C1 segment of cervical spinal cord (tissue), 14 donors: ENCODE measurements at regions not wholly inside any gene's neighbourhood (a gene's known extent, or its start where the extent isn't known, plus 50 kb on each side); places are given as distances from the start of the nearest gene placed in this dataset.
A peak's percentile ranks its signal among the peaks of the same experiment; 100 is the strongest.
"Not testable (repeated sequence)": the region's sequence is repeated elsewhere in the genome, so short reads cannot be mapped to it uniquely, and the experiment has no call there.

Experiments
- DNase-seq, 14 donors: peaks; one replicate each; lab custom pipeline; 2025; lab: John Stamatoyannopoulos, UW

DNA sequence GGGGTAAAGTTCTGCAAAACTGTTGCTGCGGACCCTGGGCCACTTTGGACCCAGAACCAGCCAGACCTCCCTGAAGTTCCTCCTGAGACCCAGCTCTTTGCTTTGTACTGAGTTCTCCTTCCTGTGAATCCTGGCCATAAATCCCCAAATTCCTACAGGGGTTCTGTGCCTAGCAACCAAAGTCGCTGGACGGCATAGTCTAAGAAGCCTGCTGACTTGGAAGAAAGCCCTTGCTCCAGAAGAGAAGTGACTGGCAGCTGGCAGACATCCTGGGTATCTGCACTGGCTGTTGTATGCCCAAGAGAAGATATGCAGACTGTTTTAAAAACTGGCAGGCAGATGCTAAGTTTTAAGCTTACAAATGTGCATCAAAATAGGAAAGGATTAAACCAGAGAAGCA lies 99.9 kb upstream of the SLC24A4 start:
- DNase-seq, result peak in 7 of 14 donors; percentile 3 to 50 (median 20)

DNA sequence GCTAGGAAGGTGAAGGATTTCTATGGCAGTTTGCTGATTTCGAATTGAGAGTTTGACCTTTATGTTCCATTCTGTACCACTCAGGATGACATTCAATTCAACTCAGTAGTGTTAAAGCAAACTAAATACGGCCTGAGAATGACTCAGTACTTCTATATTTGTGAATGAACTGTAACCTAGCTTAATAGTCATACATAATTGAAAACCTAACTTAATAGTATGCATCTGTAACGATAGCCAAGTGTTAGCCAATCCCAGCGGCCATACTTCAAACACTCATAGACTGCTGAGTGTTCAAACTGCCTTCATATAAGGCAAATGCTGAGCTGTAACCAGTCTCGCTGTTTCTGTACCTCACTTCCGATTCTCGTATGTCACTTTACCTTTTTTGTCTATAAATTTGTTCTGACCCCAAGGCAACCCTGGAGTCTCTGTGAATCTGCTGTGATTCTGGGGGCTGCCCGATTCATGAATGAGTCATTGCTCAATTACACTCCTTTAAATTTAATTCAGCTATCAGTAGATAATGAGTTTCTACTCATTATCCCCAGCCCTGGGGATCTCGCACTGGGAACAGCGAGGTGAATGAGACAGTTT lies 98.5 kb upstream of the SLC24A4 start:
- no peak for DNase-seq

DNA sequence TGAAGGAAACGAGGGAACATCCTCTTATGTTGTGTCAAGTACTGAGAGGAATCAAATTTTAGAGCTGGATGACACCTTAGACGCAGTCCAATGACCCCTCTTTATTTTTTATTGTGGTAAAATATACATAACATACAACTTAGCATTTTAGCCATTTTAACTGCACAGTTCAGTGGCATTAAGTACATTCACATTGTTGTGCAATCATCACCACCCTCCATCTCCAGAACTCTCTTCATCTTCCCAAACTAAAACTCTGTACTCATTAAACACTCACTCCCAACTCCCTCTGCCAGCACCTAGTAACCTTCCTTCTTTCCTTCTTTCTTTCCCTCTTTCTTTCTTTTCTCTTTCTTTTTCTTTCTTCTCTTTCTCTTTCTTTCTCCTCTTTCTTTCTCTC lies 97.2 kb upstream of the SLC24A4 start:
- no peak for DNase-seq

DNA sequence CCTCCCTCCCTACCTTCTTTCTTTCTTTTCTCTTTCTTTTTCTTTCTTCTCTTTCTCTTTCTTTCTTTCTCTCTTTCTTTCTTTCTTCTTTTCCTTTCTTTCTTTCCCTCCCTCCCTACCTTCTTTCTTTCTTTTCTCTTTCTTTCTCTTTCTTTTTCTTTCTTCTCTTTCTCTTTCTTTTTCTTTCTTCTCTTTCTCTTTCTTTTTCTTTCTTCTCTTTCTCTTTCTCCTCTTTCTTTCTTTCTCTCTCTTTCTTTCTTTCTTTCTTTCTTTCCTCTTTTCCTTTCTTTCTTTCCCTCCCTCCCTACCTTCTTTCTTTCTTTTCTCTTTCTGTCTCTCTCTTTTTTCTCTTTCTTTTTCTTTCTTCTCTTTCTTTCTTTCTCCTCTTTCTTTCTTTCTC lies 96.8 kb upstream of the SLC24A4 start:
- DNase-seq, result not testable (repeated sequence)

DNA sequence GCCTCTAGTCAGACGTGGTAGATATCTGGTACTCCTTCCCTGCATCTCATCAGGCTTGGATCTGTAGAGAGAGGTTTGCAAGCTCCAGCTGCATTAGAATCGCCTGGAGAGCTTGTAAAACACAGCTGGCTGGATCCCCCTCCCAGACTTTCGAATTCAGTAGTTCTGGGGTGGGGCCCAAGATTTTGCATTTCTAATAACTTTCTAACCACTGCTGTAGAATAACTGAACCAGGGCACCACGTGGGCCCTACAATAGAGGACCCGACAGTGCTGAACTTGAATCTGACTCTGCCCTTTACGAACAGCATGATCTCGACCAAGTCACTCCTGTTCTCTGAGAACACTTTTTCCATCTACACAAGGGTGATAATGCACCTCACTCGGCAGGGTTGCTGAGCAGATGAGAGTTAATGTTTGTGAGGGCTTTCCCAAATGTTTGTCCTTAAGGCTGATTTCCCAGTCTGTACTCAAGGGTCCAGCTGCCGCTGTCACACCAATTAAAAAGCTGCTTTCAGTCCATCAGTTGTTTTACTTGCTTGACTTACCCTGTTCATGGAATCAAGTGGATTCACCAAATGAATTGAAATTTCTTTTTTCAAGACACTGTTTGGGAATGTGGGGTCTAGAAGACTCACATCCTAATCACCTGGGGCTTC lies 86.6 kb upstream of the SLC24A4 start:
- no peak for DNase-seq

DNA sequence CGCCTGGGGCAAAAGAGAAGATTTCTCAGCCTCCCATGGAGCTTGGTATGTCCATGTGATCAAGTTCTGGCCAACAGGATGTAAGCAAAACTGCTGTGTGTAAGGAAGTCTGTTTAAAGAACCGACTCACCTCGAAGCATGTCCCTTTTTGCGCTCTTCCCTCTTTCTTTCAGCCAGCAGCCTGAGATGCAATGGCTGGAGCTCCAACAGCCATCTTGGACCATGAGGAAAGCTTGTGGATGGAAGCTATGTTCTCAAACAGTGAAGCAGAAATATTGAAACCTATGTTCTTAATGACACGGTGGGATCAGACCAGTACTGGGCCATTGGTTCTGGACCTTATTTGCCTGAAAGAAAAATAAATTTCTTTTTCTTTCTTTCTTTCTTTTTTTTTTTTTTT lies 82.3 kb upstream of the SLC24A4 start:
- no peak for DNase-seq

DNA sequence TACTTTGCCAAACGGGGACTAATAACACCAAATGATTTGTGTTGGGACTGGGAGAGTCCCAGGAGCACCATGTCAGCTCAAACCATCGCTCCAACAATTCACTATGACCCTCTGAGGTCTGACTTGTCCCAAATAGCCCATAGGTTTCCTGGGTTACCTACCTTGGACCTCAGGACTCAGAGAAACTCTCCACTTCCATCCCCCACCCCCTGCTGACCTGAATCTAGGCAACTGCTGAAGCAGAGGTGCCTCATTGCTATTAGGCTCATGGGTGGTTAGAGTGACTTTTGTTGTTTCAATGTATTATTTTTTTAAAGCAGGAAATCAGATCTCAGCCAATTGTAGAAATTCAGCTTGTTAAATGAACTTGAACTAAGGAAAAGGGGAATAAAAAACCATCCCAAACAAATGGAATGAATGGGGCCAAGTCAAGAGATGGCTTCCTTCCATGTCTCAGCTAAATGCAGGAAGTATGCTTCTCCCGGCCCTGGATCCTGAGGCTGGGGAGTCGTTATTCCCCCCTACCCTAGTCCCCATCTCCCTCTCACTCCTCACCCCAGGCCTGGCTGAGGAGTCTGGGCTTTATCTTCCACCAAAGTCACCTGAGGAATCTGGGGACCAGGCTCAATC lies 80.9 kb upstream of the SLC24A4 start:
- peak in 2 of 14 donors; percentile 10 to 26 for DNase-seq

DNA sequence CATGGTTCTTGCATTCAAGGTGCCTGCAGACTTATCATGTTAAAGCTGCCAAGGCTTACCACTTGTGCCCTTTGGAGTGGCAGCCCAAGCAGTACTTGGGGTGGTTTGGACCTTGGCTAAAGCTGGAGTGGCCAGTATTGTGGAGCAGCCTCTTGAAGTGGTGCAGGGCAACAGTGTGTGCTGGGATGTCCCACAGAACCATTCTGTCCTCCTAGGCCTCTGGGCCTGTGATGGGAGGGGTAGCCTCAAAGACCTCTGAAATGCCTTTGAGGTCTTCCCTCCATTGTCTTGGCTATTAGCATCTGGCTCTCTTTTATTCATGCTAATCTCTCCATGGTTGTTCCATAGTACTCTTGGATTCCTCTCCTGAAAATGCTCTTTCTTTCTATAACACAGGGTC lies 78.2 kb upstream of the SLC24A4 start:
- no peak for DNase-seq

DNA sequence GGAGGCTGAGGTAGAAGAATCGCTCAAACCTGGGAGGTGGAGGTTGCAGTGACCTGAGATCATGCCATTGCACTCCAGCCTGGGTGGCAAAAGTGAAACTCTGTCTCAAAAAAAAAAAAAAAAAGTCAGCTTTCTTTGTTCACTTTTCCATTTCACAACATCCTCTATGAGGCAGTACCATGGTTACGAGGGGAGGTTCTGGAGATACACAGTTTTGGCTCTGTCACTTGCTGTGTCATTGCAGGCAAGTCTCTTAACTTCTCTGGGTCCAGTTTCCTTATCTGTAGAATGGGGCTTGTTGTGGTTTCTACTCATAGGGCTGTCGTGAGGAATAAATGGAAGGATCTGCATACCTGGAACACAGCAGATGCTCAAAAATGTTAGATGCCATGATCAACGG lies 75.6 kb upstream of the SLC24A4 start:
- DNase-seq, result no peak

DNA sequence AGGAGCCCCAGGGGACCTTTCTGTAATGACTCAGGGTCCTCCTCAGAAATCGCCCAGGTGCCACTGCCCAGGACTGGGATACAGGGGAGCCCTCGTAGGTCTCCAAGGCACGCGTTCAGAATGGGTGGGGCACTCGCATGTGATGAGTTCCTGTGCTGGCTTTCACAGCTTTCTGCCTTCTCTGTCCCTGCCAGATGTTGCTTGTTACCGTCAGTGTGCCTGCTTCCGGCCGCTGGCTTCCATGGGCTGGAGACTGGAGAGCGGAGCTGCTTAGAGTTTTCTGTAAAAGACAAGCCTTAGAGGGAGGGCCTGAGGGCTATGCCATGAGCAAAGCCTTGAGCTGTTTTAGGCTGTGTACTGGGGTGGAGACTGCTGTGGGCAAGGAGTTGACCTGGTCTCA lies 75.0 kb upstream of the SLC24A4 start:
- no peak for DNase-seq

DNA sequence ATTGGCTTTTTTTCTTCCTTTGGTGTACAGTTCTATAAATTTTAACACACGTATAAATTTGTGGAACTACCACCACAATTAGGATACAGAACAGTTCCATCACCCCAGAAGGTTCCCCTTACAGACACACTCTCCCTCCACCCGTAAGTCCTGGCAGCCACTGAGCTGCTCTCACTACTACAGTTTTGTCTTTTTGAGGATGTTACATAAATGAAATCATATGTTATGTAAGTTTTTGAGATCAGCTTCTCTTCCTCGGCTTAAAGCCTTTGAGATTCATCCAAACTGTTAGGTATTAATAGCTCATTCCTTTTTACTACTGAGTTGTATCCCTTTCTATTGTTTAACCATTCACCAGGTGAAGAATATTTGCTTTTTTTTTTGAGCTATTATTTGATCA lies 74.3 kb upstream of the SLC24A4 start:
- DNase-seq, result no peak

DNA sequence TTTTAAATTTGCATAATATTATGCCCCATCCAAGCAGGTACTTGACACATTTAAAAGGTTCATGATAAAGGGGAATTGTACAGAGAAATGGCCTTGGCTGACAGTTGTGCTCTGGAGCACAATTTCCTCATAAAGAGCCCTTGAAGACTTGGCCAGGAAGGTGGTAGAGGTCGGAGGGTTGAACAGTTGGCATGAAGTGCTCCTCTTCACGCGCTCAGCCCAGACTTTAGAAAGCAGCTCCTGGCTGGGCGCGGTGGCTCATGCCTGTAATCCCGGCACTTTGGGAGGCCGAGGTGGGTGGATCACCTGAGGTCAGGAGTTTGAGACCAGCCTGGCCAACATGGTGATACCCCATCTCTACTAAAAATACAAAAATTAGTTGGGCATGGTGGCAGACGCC lies 72.6 kb upstream of the SLC24A4 start:
- not testable (repeated sequence) for DNase-seq

DNA sequence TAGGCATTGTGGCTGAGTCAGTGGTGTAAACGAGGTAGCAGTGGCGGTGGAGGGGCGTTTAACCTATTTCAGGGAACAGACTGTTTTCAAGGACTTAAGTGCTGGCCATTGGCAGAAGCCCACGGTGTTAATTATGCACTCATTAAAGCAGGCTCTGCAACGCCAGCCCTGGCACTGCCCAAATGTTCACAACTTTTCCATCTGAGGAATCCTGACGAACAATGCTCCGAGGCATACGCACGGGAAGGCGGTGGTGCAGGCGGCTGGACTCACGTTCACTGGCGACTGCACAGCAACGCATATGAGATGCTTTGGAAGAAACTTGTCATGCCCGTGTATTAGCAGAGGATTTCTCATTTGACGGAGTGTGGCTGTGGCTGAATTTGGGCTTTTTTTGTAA lies 70.6 kb upstream of the SLC24A4 start:
- DNase-seq, result peak in 5 of 14 donors; percentile 14 to 40 (median 36)

DNA sequence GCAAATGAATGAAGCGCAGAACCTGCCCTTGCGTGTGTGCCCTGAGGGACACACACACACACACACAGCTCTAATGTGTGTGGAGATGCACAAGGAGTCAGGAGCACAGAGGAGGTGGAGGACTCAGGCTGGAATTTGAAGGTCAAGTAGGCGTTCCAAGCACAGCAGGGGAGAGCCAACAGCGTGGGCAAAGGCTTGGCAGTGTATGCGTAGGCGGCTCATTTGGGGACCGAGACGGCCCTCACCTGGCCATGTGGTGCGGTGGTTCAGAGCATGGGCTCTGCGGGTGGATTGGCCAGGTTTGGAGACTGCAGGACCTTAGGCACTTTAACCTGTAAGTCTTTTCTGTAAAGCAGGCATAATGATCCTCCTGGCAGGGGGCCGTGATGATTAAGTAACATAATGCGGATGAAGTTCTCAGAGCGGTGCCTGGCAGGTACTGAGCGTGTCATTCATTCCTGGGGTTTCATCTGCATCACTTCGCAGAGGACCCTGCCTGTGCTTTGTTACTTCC lies 69.5 kb upstream of the SLC24A4 start:
- DNase-seq, result peak in 4 of 14 donors; percentile 9 to 71 (median 21)

DNA sequence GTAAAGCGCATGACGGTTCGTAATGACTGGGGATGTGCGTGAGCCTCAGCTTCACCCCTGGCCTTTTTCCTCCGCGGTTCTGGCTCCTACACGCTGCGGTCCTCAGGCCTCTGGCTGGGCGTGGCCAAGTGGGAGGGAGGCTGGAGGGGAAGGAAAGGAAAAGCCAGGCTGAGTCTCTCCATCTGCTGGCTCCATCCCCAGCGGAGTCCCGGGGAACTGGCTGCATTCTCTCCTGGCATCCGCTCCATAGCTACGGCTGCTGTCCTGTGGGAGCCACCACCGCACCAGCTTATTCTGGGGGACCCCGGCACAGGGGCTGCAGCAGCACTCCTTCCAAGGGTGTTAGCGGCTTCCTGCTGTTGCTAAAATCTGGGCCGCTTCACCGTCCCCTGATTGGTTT lies 68.2 kb upstream of the SLC24A4 start:
- peak in 9 of 14 donors; percentile 16 to 71 (median 58) for DNase-seq

DNA sequence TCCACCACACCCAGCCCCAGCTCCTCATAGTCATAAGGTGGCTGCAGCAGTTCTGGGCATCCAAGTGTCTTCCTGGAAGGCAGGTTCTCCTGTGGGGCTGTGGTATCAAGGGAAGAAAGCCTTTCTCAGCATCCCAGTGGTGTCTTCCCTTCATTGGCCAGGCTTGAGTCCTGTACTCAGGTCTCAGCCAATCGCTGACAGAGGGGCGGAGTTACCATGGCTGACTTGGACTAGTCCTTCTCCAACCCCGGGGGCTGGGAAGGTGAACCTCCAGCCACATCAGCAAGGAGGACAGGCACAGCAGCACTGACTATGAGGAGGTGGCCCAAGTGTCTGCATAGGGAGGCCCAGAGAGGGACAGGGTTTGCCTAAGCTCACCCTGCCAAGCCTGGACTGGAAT lies 64.0 kb upstream of the SLC24A4 start:
- no peak for DNase-seq

DNA sequence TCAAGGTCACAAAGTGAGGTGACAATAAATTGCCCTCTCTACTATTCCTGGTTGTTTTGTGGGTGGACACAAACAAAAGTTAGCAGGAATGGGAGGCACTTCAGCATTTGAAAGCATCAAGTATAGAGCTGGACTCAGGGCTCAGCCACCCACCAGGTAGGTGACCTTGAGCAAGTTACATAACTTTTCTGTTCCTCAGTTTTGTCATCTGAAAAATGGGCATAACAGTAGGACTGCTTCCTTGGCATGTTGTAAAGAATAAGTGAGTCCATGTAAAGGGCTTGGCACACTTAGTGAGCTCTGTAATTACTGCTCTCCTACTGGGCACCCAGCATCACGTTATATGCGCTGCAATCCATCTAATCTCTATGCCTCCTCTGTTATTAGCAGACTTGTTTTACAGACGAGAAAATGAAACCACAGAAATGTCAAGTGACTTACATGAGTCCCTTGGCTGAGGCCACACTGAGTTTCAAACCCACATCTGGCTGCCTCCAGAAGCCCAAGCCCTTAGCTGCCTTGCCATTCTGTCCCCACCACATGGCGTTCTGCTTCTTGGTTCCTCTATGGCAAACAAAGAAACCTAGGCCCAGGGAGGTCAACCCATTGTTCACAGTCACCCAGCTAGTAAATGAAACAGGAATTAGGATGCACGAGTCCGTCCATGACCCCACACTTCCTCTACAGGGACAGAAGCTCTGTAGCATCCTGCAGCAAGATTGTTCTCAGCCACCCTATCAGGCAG lies 63.2 kb upstream of the SLC24A4 start:
- DNase-seq, result no peak

DNA sequence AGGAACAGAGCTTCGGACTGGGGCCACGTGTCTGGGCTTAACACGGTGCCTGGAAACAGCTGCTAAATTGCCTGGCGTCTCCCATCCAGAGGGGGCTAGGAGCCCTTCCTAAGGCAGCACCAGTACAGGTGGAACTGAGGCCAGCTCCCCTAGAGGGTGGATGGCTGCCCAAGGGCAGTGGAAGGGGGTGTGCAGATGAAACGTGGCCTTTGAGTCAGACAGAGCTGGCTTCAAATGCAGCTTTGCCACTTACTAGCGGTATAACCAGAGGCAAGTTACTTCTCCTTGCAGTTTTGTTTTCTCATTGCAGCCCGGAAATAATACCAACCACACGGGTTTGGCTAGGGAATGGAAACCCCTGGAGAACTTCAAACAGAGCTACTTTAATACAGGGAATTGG lies 59.3 kb upstream of the SLC24A4 start:
- DNase-seq, result peak in 7 of 14 donors; percentile 11 to 69 (median 43)

DNA sequence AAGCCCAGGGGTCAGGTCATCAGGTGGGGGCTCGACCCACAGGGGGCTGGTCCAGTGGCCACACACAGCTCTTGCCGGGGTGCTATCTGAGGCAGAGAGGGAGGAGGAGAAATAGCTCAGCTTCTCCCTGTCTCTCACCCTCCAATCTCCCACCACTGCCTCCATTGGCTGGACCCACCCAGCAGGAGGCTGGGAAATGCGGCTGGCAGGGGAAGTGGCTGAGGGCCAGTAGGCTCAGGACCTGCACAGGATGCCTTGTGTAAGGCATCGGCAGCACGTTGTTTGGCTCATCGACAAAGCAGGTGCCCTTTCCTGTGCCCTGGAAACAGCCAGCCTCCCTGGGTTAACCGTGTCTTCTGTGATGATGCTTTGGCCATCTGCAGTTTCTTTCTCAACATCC lies 58.8 kb upstream of the SLC24A4 start:
- DNase-seq, result no peak

DNA sequence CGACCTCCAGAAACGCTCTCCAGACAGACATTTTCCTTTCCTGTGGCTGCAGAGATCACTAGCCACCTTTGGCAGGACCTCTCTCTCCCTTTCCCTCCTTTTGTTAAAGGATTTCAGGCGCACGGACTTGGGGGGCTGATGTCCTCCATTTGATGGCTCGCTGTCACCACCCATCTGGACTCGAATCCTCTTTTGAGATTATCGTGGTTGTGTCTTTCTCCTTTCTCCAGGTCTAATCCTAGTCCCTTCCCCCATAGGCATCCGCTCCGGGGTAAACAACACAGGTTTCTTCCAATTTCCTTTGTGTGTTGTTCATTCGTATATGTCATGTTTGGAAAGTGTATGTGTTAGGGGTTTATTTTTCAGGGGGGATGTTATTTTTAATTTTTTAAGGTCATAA lies 56.7 kb upstream of the SLC24A4 start:
- no peak for DNase-seq
